ENCODE measurements at regions not wholly inside any gene's neighbourhood (a gene's known extent, or its start where the extent isn't known, plus 50 kb on each side); places are given as distances from the start of the nearest gene placed in this dataset.
"Not testable (repeated sequence)": the region's sequence is repeated elsewhere in the genome, so short reads cannot be mapped to it uniquely, and the experiment has no call there.

GRCh38 chr18:22057908-22058527 is 111.4 kb upstream of the GATA6 start:
- Histone ChIP-seq H3K9me3 (replicated peaks) (no peaks in the 10 kb centered on the region), H3K27ac (no peak overlapping the region), H3K4me1 (replicated peaks) (no peaks in the 10 kb centered on the region), H3K4me3 (no peak overlapping the region), H3K27me3 (replicated peaks) (no peaks in the 10 kb centered on the region), H3K36me3 (no peaks in the 10 kb centered on the region)
- DNase-seq (ENCODE audit: low read depth in 1 of 2, low spot score in 2 of 2) = no peak

DNA sequence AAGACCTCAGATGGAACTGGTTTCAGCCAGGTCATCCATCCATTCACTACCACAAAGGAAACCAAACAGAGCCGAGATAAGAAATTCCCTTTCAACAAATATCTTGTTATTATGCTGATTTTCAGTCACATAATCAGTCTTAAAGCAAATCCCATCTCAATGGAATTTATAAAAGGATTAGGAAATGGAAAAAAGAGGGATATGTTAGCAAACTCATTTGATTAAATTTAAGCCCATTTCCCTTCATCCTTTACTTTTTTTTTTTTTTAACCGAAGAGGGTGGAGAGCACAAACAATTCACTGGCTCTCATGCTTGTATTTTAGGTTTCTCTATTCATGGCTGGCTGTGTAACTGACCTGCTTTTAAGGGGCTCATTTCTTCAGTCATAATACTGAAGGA is 109.0 kb upstream of the GATA6 start:
- Histone ChIP-seq H3K4me1 (replicated peaks) (no peaks in the 10 kb centered on the region), H3K9me3 (replicated peaks) (no peaks in the 10 kb centered on the region), H3K4me3 (no peak overlapping the region), H3K27me3 (replicated peaks) (no peaks in the 10 kb centered on the region), H3K36me3 (no peaks in the 10 kb centered on the region), H3K27ac (no peak overlapping the region)
- no peak for DNase-seq (ENCODE audit: low read depth in 1 of 2, low spot score in 2 of 2)

- DNase-seq (ENCODE audit: low read depth in 1 of 2, low spot score in 2 of 2) = no peak
- H3K36me3 ChIP-seq = no peaks in the 10 kb centered on the region
Measured at GRCh38 chr18:22063102-22063501, 106.3 kb upstream of the GATA6 start.

DNA sequence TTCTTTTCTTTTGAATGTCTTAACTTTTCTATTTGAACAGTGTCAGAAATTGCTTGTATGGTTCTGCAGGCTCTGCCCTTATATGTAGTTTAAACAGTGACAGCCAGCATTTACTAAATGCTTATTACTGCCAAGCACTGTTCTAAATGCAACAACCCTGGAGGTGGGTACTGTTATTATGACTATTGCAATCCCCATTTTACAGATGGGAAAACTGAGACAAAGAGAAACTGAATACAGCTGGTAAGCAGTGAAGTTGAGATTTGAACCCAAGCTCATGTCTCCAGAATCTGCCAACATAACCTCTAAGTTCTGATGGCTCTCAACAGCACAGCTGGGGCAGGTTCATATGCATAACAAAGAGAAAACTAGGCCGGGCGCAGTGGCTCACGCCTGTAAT is 105.7 kb upstream of the GATA6 start:
- H3K27me3 ChIP-seq (replicated peaks) = no peaks in the 10 kb centered on the region
- H3K36me3 ChIP-seq = no peaks in the 10 kb centered on the region
- no peak overlapping the region for H3K27ac ChIP-seq
- H3K4me3 ChIP-seq = no peak overlapping the region
- DNase-seq (ENCODE audit: low read depth in 1 of 2, low spot score in 2 of 2) = no peak
- no peaks in the 10 kb centered on the region for H3K9me3 ChIP-seq (replicated peaks)
- no peaks in the 10 kb centered on the region for H3K4me1 ChIP-seq (replicated peaks)

More at GRCh38 chr18:22063102-22063501, 106.3 kb upstream of the GATA6 start:
- Histone ChIP-seq H3K27me3 (replicated peaks) (no peaks in the 10 kb centered on the region), H3K27ac (no peak overlapping the region), H3K4me1 (replicated peaks) (no peaks in the 10 kb centered on the region), H3K9me3 (replicated peaks) (no peaks in the 10 kb centered on the region), H3K4me3 (no peak overlapping the region)

GRCh38 chr18:22064581-22064980 is 104.8 kb upstream of the GATA6 start:
- DNase-seq (ENCODE audit: low read depth in 1 of 2, low spot score in 2 of 2) = no peak
- H3K27me3 ChIP-seq (replicated peaks) = no peaks in the 10 kb centered on the region
- no peak overlapping the region for H3K27ac ChIP-seq
- H3K36me3 ChIP-seq = no peaks in the 10 kb centered on the region
- H3K4me3 ChIP-seq = no peak overlapping the region
- H3K4me1 ChIP-seq (replicated peaks) = no peaks in the 10 kb centered on the region
- no peaks in the 10 kb centered on the region for H3K9me3 ChIP-seq (replicated peaks)

GRCh38 chr18:22065311-22065710 is 104.1 kb upstream of the GATA6 start:
- Histone ChIP-seq H3K27ac (no peak overlapping the region), H3K36me3 (no peaks in the 10 kb centered on the region)
- DNase-seq (ENCODE audit: low read depth in 1 of 2, low spot score in 2 of 2) = no peak

GRCh38 chr18:22066083-22066485 is 103.3 kb upstream of the GATA6 start:
- Histone ChIP-seq H3K4me1 (replicated peaks) (no peaks in the 10 kb centered on the region), H3K9me3 (replicated peaks) (no peaks in the 10 kb centered on the region), H3K27ac (no peak overlapping the region), H3K27me3 (replicated peaks) (no peaks in the 10 kb centered on the region), H3K36me3 (no peaks in the 10 kb centered on the region), H3K4me3 (no peak overlapping the region)
- DNase-seq (ENCODE audit: low read depth in 1 of 2, low spot score in 2 of 2) = no peak

More at GRCh38 chr18:22065311-22065710, 104.1 kb upstream of the GATA6 start:
- H3K9me3 ChIP-seq (replicated peaks) = no peaks in the 10 kb centered on the region
- no peaks in the 10 kb centered on the region for H3K27me3 ChIP-seq (replicated peaks)
- no peak overlapping the region for H3K4me3 ChIP-seq
- H3K4me1 ChIP-seq (replicated peaks) = no peaks in the 10 kb centered on the region

GRCh38 chr18:22067109-22067508 is 102.3 kb upstream of the GATA6 start:
- no peaks in the 10 kb centered on the region for H3K4me1 ChIP-seq (replicated peaks)
- no peaks in the 10 kb centered on the region for H3K9me3 ChIP-seq (replicated peaks)
- DNase-seq (ENCODE audit: low read depth in 1 of 2, low spot score in 2 of 2) = no peak
- no peaks in the 10 kb centered on the region for H3K36me3 ChIP-seq
- H3K4me3 ChIP-seq = no peak overlapping the region
- H3K27ac ChIP-seq = no peak overlapping the region
- no peaks in the 10 kb centered on the region for H3K27me3 ChIP-seq (replicated peaks)

GRCh38 chr18:22067682-22068081 is 101.7 kb upstream of the GATA6 start:
- no peak overlapping the region for H3K4me3 ChIP-seq
- no peak for DNase-seq (ENCODE audit: low read depth in 1 of 2, low spot score in 2 of 2)
- no peak overlapping the region for H3K27ac ChIP-seq
- H3K9me3 ChIP-seq (replicated peaks) = no peaks in the 10 kb centered on the region
- no peaks in the 10 kb centered on the region for H3K36me3 ChIP-seq
- H3K4me1 ChIP-seq (replicated peaks) = no peaks in the 10 kb centered on the region
- no peaks in the 10 kb centered on the region for H3K27me3 ChIP-seq (replicated peaks)

GRCh38 chr18:22068784-22069183 is 100.6 kb upstream of the GATA6 start:
- not testable (repeated sequence) for H3K9me3 ChIP-seq (replicated peaks); H3K27ac ChIP-seq; H3K4me1 ChIP-seq (replicated peaks); H3K4me3 ChIP-seq; H3K36me3 ChIP-seq; H3K27me3 ChIP-seq (replicated peaks); DNase-seq (ENCODE audit: low read depth in 1 of 2, low spot score in 2 of 2)

GRCh38 chr18:22069916-22070315 is 99.5 kb upstream of the GATA6 start:
- Histone ChIP-seq H3K4me1 (replicated peaks) (no peaks in the 10 kb centered on the region), H3K36me3 (no peaks in the 10 kb centered on the region), H3K9me3 (replicated peaks) (no peaks in the 10 kb centered on the region), H3K27ac (no peak overlapping the region), H3K27me3 (replicated peaks) (no peaks in the 10 kb centered on the region), H3K4me3 (no peak overlapping the region)
- DNase-seq (ENCODE audit: low read depth in 1 of 2, low spot score in 2 of 2) = no peak

- no peak overlapping the region for H3K27ac ChIP-seq
Measured at GRCh38 chr18:22073411-22073810, 96.0 kb upstream of the GATA6 start.

DNA sequence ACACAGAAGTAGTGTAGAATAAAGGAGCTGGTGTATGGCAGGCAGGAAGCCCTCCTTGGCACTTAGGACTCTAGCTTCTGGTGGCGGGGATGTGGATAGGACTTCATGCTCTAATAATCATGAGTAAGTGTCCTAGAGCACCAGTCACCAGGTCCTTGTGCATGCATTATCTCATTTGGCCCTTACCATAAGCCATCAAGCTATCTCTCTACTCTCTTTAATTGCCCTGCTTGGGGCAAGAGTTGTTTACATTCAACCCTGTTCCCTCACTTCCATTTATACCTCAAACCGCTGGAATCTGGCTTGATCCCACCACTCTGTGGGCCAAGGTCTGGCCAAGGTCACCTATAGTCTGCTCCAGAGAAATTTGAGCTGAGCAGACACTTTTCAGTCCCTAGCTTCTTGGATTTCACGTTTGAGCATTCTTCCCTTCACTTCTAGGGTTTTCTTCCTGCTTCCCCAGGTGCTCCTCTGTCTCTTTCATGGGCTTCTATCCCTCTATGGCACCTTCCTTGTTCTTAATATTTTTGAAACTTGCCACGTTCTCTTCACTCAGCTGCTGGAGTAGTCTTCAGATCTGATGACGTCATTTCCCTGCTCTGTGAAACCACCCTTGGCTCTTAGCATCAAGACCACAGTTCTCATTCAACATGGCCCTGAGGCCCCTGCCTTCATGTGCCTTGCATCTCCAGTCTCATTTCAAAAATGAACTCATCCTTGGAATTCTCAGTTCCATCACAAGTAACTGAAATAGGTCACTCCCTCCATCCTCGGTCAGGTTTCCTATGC is 94.9 kb upstream of the GATA6 start:
- no peak overlapping the region for H3K27ac ChIP-seq
- no peaks in the 10 kb centered on the region for H3K27me3 ChIP-seq (replicated peaks)
- H3K4me3 ChIP-seq = no peak overlapping the region
- DNase-seq (ENCODE audit: low read depth in 1 of 2, low spot score in 2 of 2) = no peak
- H3K36me3 ChIP-seq = no peaks in the 10 kb centered on the region
- no peaks in the 10 kb centered on the region for H3K4me1 ChIP-seq (replicated peaks)
- H3K9me3 ChIP-seq (replicated peaks) = no peaks in the 10 kb centered on the region

More at GRCh38 chr18:22073411-22073810, 96.0 kb upstream of the GATA6 start:
- no peaks in the 10 kb centered on the region for H3K4me1 ChIP-seq (replicated peaks)
- no peaks in the 10 kb centered on the region for H3K9me3 ChIP-seq (replicated peaks)
- H3K36me3 ChIP-seq = no peaks in the 10 kb centered on the region
- DNase-seq (ENCODE audit: low read depth in 1 of 2, low spot score in 2 of 2) = no peak
- H3K4me3 ChIP-seq = no peak overlapping the region
- no peaks in the 10 kb centered on the region for H3K27me3 ChIP-seq (replicated peaks)

- no peaks in the 10 kb centered on the region for H3K4me1 ChIP-seq (replicated peaks)
- H3K27ac ChIP-seq = no peak overlapping the region
- H3K36me3 ChIP-seq = no peaks in the 10 kb centered on the region
- H3K9me3 ChIP-seq (replicated peaks) = peaks cover 4% of the 10 kb centered on the region; the same call in 1 of the 2 replicates
- no peak overlapping the region for H3K4me3 ChIP-seq
- DNase-seq (ENCODE audit: low read depth in 1 of 2, low spot score in 2 of 2) = no peak
- H3K27me3 ChIP-seq (replicated peaks) = no peaks in the 10 kb centered on the region
Measured at GRCh38 chr18:22080035-22080434, 89.4 kb upstream of the GATA6 start.

Data from SJSA1 (cell line).